Cardiac septum (tissue), 1 donor: ENCODE measurements at regions not wholly inside any gene's neighbourhood (a gene's known extent, or its start where the extent isn't known, plus 50 kb on each side); places are given as distances from the start of the nearest gene placed in this dataset.

ENCODE experiments used
- DNase-seq: peaks from one replicate; pipeline ENCODE4 v3.0.0-alpha.2; 2020; ENCODE audit warnings: low spot score
- intact Hi-C: fragments of 100-400 bp; cut with DNase I; formaldehyde crosslinking; loops from one replicate; pipeline ENCODE4 v1.14.0; 2022
- donor health status: DM: no; HTN: no; CAD: no.

DNA sequence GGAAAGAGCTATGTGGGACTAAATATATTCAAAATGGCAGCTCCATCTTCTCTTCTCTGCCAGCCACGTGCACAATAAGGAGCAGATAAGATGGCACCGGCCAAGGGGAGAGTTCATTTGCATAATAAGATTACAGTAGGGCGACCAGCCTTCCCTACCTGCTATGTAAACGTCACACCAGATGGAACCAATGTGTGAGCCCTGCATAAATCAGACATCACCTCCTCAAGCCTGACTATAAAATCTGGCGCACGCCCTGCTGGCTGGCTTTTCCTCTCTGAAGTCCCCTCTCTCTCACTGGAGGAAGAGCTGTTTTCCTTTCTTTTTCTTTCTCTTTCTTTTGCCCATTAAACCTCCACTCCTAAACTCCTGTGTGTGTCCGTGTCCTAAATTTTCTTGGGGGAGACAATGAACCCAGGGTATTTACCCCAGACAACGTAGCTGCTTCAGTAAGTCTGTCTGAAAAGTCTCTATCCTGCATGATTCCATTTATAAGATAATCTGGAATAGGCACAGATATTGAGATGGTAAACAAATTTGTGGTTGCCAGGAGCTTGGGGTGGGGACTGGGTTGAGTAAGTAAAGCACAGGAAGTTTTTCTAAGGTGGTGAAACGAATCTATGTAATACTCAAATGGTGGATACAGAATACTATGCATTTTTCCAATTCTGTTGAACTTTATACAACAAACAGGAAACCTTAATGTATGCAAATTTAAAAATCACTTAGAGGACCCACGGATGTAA lies 670.0 kb upstream of the KIRREL3 start:
- no peak for DNase-seq
- intact Hi-C loops = no loop called here

DNA sequence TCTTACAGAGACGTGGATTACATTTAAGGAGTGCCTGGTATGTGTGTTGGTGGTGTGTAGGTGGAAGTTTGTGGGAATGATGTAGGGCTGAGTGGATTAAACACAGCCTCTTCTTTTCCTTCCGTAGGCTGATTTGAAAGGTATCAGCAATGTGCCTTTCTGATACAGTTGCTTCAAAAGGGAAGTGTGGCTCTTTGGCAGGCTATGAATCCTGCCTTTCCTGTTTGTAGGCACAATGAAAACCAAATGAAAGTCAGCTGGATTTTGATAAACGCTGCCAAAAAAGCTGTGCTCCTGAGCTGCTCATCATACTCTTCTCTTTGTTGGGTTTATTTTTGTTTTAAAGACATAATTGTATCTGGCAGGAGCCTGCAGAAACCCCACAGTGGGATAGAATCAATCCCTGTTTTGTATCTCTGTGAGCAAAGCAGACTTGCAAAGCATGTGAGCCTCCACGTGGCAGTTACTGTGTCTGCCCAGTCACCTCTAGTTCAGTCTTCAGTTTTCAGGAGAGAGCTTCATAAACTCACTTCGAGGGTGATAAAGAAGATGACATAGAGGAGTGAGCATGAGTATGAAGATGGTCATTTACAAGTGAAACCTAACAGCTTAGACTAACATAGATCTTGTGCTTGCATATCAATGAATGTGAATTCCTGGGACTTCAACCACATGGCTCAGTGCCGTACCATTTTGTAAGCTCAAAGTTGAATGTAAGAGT lies 655.7 kb upstream of the KIRREL3 start:
- intact Hi-C loops = no loop called here
- no peak for DNase-seq

DNA sequence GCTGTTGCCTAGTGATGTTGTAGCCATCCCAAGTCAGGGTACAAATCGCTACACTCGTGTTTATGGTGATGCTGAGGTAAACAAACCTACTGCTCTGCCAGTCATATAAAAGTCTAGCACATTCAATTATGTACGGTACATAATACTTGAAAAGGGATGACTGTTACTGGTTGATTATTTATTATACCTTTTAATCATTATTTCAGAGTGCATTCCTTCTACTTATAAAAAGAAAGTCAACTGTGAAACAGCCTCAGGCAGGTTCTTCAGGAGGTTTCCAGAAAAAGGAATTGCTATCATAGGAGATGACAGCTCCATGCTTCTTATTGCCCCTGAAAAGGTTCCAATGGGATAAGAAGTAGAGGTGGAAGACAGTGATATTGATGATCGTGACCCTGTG lies 652.5 kb upstream of the KIRREL3 start:
- no peak for DNase-seq
- intact Hi-C loops = no loop called here

DNA sequence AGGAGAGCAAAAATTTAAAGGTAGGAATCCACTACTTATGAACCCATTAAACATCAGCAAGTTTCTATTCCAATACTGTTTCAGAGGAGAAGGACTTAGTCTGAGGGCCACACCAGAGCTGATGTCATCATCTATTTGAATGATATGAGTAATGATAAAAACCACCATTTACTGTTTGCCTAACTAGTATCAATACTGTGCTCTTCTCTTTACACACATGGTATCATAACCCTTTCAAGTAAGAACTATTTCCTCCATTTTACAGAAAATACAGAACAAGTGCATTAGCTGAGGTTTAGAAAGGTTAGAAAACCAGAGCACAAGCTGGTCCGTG lies 651.3 kb upstream of the KIRREL3 start:
- intact Hi-C loops = no loop called here
- DNase-seq = no peak

DNA sequence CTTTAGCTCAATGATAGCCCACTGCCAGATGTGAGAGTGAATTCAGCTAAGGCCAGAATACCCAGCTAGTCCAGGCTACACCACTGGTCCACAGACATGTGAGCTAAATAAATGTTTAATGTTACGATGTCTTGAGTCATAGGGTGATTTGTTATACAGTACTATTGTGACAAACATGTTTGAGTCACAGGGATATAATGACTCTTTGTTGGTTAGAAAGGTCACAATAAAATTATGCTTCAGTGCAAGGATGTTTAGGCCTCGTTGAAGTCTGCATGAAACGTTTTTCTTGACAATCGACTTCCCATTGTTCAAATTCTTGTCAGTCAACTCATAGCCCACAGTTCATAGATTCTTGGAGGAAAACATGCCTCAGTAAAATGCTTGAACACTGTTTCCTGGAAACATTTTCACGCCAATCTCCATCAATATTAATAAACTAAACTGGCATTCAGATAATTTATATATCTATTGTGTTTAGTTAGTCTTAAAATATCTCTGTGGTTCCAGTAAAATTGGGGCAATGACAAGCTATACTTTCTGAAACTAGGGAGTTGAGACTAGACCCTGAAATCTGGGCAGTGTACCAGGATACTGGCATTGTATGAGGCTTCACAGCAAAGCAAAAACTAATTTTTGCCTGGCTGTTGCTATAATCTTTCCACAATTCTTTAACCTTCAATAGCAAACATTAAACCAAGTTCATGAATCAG lies 650.8 kb upstream of the KIRREL3 start:
- DNase-seq = no peak
- intact Hi-C loops = no loop called here

DNA sequence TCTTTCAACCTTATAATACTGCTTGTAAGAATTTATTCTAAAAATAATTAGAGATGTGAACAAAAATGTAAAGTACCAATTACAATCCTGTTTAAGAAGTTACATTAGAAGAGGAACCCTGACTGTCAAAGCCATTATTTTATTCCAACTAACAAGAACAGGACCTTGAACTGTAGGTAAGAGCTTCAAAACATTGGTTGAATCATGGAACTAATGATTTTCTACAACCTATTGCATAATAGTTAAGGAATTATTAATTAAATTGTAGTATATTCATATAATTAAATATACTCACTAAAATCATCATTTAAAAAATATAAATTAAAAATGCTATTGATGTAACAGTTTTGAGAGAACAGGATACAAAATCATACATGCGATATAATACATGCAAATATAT lies 649.4 kb upstream of the KIRREL3 start:
- intact Hi-C loops = no loop called here

DNA sequence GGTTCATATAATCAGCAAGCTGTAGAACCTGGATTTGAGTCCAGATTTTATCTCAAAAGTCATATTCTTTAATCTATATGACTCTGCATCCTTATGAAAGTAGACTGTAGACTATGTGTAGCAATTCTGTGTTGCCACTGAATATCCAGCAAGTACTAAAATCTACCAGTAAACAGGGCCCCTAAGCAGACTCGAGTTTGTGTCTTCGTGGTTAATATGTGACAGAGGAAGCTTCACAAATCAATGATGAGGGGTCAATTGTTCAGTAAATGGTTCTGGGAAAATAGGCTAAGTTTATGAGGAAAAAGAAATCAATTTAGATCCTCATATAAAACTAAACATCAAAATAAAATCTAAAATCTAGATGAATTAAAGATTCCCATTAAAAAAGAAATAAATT lies 648.5 kb upstream of the KIRREL3 start:
- no peak for DNase-seq
- intact Hi-C loops = no loop called here

More for the DNA sequence above, 649.4 kb upstream of the KIRREL3 start:
- no peak for DNase-seq

DNA sequence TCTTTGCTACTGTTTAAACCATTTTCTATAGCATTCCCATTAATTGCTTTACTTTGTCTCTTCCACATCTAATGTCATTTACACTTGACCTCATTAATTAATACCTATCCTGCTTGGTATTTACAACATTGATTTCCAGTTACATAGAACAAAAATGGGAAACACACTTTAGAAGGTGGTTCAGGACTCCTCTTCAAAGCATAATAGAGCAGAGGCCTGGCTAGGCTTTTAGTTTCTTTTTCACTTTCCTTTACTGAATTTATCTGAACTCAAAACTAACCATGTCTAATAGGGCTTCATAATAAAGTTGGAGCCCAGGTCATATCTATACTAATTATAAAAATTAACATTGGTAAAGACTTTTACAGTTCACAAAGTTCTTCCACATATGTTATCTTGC lies 648.0 kb upstream of the KIRREL3 start:
- intact Hi-C loops = no loop called here
- no peak for DNase-seq

DNA sequence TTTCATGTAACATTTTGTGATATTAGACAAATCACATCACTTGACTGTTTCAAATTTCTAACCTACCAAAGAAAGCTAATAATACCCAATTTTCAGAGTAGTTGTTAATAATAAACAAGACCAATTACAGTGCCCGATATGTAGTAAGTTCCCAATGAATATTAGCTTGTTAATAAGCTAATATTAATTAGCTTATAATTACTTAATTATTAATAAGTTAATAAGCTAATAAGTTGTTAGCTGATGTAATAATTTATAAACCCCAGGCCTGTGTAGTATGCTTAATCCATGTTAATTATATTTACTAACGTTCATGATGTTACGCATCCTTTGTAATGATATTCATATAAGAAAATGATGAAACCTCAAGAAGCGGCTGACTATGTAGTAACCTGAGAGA lies 643.8 kb upstream of the KIRREL3 start:
- intact Hi-C loops = no loop called here
- no peak for DNase-seq

DNA sequence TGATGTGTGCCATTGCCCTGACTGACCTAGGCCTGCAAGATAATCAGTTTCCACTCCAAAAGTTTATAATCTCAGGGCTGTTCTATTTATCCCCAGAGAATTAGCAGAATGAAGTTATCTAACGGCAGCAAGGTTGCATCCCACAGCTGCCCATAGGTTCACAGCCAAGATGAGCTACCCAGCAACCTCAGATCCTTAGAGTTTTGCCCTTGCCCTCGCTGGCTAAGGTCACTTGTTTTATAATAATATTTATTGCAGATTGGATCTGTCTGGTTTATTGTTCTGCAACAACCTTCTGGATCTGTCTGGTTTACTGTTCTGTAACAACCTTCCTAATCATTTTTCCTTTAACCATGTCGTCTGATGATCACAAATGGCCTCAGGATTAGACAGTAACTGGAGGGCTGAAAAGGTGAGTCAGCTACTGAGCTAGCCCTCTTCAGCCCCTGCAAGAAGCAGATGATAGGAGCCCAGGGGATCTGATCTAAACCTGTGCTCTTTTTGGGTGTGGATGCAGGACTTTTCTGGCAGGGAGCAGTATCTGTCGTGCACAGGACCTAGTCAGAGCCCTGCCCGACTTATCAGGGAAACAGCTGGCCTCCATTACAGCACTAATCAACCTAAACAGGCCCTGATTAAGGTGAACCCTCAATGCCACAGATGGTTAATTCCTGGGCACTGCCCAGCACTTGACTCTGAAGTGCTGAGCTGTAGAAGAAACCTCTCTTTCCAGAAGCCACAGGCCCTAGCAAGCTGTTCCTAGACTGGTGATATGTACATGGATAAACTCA lies 642.9 kb upstream of the KIRREL3 start:
- no peak for DNase-seq
- intact Hi-C loops = no loop called here

DNA sequence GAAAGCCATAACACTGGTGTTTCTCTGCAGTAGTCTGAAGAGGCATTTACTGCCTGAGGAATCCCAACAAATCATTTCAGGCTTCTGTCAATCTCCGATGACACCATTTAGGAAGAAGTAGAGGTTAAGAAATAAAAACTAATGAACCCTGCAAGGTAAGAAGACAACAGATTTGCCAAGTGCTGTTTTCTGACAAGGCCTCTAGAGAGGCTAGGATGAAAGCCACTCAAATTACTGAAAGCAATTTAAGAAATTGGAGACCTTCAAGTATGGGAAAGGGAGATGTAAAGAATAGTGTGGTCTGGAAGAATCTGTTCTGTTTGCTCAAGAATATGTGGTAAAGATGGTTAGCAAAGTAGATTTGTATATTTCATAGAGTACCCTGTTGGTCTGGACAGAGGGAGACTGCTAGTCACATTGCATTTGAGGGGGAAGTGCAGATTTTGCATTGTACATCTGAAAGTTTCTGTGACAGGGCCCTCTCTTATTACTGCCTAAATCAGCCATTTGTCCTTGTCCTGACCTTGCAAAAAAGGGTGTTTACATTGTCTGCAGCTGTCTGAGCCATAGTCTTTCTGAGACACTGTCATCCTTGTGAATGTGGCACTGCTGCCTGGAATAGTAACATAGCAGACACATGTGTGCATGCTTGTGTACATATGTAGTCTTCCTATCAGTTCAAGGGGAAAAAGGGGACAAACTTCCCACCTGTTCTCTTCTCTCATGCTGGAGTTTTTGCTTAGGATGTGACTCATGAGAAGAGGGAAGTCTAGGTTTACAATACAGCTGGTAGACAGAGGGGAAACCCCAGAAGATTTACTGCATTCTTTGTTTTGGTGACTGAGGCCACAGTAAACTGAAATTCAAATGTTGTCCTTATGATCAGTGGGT lies 640.2 kb upstream of the KIRREL3 start:
- intact Hi-C loops = no loop called here
- DNase-seq = no peak

DNA sequence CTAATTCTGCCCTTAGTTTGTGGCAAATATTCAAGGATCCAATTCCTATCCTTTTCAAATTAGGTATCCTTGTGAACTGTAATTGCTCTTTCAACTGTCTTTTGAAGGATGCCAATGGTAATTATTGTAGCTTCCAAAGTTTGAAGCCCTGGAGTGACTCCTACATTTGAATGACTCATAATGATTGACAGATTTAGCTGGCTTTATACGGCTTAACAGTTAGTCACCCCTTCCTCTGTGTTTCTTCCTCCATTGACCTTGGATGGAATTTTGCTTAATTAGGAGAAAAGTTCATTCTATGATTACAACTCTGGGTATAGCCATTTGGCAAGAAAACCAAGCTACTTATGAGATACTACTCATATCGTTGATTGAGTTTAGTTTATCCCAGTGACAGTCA lies 639.3 kb upstream of the KIRREL3 start:
- no peak for DNase-seq
- intact Hi-C loops = no loop called here

DNA sequence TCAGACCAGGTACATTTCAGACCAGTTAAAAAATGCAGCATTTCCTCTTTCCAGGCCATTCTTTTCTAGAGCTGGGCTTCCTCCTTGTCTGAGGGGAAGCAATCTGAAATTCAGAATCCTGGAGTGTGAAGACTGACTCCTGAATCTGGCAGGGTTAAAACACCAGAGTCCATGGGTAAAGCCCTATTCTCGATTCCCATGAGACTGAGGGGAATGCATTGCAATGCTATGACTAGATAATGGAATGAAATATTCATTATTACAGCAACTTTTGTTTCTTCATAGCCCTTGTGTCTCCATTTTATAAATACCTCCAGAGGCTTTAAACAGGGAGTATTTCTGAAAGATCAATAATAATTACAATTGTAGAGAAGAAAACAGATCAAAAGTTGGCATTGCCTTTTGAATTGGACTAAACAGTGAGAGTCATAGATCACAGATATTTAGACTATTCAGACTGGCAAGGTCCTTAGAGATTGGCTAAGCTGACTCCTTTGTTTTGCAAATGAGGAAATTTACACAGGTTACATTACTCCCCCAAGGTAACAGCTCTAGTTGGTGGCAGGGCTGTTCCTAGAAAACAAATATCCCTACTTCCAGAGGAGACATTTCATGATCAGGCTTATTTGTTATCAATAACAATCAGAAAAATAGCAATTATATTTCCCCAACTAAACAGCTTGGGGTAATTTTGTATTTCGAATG lies 632.6 kb upstream of the KIRREL3 start:
- intact Hi-C loops = no loop called here

DNA sequence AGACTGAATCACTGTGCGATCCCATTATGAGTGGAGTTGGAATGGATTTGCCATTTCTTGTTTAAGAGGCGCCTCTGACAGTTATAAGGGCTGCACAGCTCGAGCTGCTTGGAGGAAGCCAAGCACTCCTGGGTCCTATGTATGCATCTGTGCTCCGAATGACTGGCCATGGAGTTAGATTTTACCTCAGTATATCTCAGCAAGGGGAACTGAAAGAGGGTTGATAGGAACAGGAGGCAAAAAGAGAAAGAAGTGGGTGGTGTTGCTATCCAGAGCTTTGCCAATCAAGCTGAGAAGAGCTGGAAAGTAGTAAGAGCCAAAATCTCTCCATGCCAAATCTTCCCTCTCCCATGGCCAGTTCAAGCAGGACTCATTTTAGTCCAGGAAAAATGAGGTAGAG lies 632.0 kb upstream of the KIRREL3 start:
- no peak for DNase-seq
- intact Hi-C loops = no loop called here

More for the DNA sequence above, 632.6 kb upstream of the KIRREL3 start:
- DNase-seq = no peak

DNA sequence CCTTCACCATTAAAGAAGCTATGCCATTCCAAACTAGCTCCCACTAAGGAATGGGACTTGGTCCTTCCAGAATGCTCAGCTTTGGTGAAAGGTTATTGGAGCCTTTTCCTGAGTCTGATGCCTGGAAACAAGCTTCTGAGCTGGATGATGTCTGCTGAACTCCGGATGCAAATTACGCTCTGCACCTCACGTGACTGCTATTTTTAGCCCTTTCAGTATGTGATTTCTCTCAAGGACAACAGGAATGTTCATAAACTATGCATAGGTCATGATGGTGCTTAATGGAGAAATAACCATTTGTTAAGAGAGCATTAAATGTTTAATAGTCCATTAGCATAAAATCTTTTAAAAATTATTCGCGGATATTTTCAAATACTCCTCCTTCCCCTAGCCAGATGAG lies 631.4 kb upstream of the KIRREL3 start:
- intact Hi-C loops = no loop called here
- no peak for DNase-seq

DNA sequence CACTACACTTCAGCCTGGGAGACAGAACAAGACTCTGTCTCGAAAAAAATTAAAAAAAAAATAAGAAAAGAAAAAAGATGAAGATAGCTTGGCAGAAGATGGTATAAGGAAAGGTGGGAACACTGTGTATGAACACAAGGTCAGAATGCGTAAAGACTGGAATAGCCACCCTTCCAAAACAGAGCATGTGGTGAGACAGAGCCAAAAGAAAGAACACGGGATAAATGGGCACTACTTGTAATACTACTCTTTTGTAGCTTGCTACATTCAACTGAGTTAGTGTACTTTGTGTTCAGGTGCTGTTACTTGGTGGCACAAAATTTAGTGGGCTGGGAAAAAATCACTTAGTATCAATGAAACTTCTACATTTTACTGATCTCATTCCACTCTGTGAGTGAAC lies 628.6 kb upstream of the KIRREL3 start:
- DNase-seq = no peak
- intact Hi-C loops = no loop called here

DNA sequence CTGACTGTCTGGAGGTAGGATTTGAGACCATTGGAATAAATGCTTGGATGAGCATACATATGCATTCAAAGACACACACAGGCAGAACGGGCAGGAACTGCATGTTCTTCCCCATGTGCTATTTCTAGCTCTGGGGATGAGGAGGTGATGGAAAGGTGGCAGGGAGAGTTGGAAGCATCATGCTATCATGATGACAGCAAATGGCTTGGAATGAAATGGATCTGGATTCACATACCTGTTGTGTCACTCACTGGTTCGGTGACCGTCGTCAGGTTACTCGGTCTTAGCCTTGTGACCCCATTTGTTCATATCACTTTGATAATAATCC lies 627.9 kb upstream of the KIRREL3 start:
- intact Hi-C loops = no loop called here
- no peak for DNase-seq

DNA sequence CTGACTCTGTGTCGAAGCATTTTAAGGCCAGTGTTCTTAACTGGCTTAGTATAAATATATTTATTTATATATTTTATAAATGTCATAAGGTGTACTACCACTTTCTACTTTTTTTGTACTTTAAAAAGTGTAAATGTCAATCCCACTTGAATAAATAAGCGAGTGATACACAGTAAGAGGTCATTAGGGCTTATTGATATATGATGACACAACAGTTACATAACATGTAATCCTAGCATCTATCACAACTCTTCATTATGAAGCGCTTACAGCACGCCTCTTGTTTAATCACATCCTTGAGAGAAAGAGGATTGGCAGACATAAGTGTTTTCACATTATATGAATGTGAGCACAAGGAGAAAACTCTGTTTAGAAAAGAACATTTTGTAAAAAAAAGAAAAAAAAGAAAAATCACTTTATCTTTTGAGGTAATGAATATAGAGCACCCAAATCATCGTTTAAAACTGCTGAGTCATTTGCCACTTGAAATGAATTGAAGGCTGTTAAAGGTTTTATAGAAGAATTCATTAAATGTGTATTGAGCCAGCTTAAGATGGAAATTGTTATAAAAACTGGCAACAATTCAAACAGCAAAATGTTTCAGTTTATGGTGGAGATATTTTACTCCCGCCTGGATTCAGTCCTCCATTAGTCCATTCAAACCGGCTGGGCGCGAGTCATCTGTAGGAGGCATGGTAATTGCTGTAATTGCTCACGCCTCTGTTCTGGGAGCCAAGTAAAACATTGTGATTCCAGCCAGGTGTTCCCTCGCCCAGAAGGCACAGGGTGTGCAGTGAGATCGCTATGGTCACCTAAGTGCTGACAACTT lies 627.3 kb upstream of the KIRREL3 start:
- DNase-seq = no peak
- intact Hi-C loops = no loop called here
